IMR-90 (cell line): ENCODE measurements at regions not wholly inside any gene's neighbourhood (a gene's known extent, or its start where the extent isn't known, plus 50 kb on each side); places are given as distances from the start of the nearest gene placed in this dataset.

Experiments used
- ATAC-seq: fragments of 200-7000 bp; cut with Tn5 transposase; 2 replicates; pipeline ENCODE4 v1.9.1; 2020; ENCODE audit warnings: low read depth, mild to moderate bottlenecking, moderate library complexity
- BruUV-seq: library from RNA; stranded (reverse); fragments of 400-500 nt; replicated peaks from 2 replicates; lab custom pipeline; 2021; lab: Mats Ljungman, UMichigan
- CTCF ChIA-PET: fragments of 300-600 bp; formaldehyde crosslinking; extraction: SDS; loops from one replicate; lab custom pipeline; 2021; ENCODE audit warnings: antibody characterized with exemption; lab: Yijun Ruan, JAX
- POLR2A ChIA-PET: fragments of 300-600 bp; sonication (Branson Sonifier 250); formaldehyde crosslinking; loops from one replicate; lab custom pipeline; 2022; ENCODE audit warnings: antibody characterized with exemption; ENCODE audit not compliant: unreplicated experiment; lab: Charles Lee
- DNase-seq: peaks from one replicate; pipeline ENCODE4 v3.0.0; 2013
- H2AFZ ChIP-seq: replicated peaks from 2 replicates; pipeline ENCODE3; 2013; ENCODE audit warnings: low read length, mild to moderate bottlenecking; ENCODE audit not compliant: poor library complexity
- H2AK5ac ChIP-seq: 2 replicates; pipeline ENCODE4 v1.6.1; 2013; ENCODE audit warnings: low read depth, low read length, inconsistent platforms
- H2AK9ac ChIP-seq: replicated peaks from 2 replicates; pipeline ENCODE3; 2013; ENCODE audit warnings: mild to moderate bottlenecking, low read depth, low read length, moderate library complexity; ENCODE audit not compliant: poor library complexity
- H2BK120ac ChIP-seq: 2 replicates; pipeline ENCODE4 v1.6.1; 2013; ENCODE audit warnings: low read depth, low read length, inconsistent platforms
- H2BK15ac ChIP-seq: 3 replicates; pipeline ENCODE4 v1.6.1; 2013; ENCODE audit warnings: low read depth, low read length, inconsistent platforms
- H2BK20ac ChIP-seq: 2 replicates; pipeline ENCODE4 v1.6.1; 2013; ENCODE audit warnings: low read depth, mild to moderate bottlenecking, inconsistent platforms, low read length, moderate library complexity
- H2BK5ac ChIP-seq: 2 replicates; pipeline ENCODE4 v1.6.1; 2013; ENCODE audit warnings: mild to moderate bottlenecking, low read depth, low read length, inconsistent platforms; ENCODE audit not compliant: poor library complexity, severe bottlenecking
- H3K14ac ChIP-seq: replicated peaks from 2 replicates; pipeline ENCODE4 v1.6.1; 2013; ENCODE audit warnings: low read depth, low read length, inconsistent platforms
- H3K18ac ChIP-seq: 2 replicates; pipeline ENCODE4 v1.6.1; 2013; ENCODE audit warnings: low read depth, low read length, control low read depth
- H3K23ac ChIP-seq: 2 replicates; pipeline ENCODE4 v1.6.1; 2013; ENCODE audit warnings: low read depth, low read length, inconsistent platforms
- H3K27ac ChIP-seq: 2 replicates; pipeline ENCODE4 v1.5.1; 2013; ENCODE audit warnings: mild to moderate bottlenecking, control low read depth, low read length; ENCODE audit not compliant: insufficient read depth
- H3K27me3 ChIP-seq: 2 replicates; pipeline ENCODE4 v1.6.1; 2013; ENCODE audit warnings: low read length; ENCODE audit not compliant: control insufficient read depth, insufficient read depth
- H3K36me3 ChIP-seq: 2 replicates; pipeline ENCODE4 v1.6.1; 2013; ENCODE audit warnings: low read length, mixed read lengths; ENCODE audit not compliant: control insufficient read depth, insufficient read depth
- H3K4ac ChIP-seq: 2 replicates; pipeline ENCODE4 v1.6.1; 2013; ENCODE audit warnings: low read depth, low read length, inconsistent platforms
- H3K4me1 ChIP-seq: 2 replicates; pipeline ENCODE4 v1.6.1; 2013; ENCODE audit warnings: low read length, mixed read lengths; ENCODE audit not compliant: control insufficient read depth, insufficient read depth
- H3K4me2 ChIP-seq: 2 replicates; pipeline ENCODE4 v1.6.1; 2013; ENCODE audit warnings: low read depth, mild to moderate bottlenecking, control low read depth, low read length, moderate library complexity
- H3K4me3 ChIP-seq: 2 replicates; pipeline ENCODE4 v1.5.1; 2013; ENCODE audit warnings: low read depth, mild to moderate bottlenecking, control low read depth, low read length, moderate library complexity; ENCODE audit not compliant: insufficient read depth
- H3K56ac ChIP-seq: 2 replicates; pipeline ENCODE4 v1.6.1; 2013; ENCODE audit warnings: low read length, inconsistent platforms; ENCODE audit not compliant: insufficient read depth; ENCODE audit errors: extremely low read depth
- H3K79me1 ChIP-seq, 2 experiments: 2 replicates each; pipeline ENCODE4 v1.6.1; 2013; ENCODE audit warnings: low read length in 2 of 2, inconsistent platforms in 1 of 2, low read depth in 1 of 2
- H3K9ac ChIP-seq: 2 replicates; pipeline ENCODE4 v1.6.1; 2013; ENCODE audit warnings: low read depth, low read length, control low read depth
- H3K9me1 ChIP-seq: 2 replicates; pipeline ENCODE4 v1.6.1; 2013; ENCODE audit warnings: low read length, inconsistent platforms; ENCODE audit not compliant: insufficient read depth
- H3K9me3 ChIP-seq: 2 replicates; pipeline ENCODE4 v1.6.1; 2013; ENCODE audit warnings: low read length; ENCODE audit not compliant: control insufficient read depth, insufficient read depth
- H4K20me1 ChIP-seq: 2 replicates; pipeline ENCODE4 v1.6.1; 2013; ENCODE audit warnings: low read length, inconsistent platforms; ENCODE audit not compliant: insufficient read depth
- H4K5ac ChIP-seq: 2 replicates; pipeline ENCODE4 v1.6.1; 2013; ENCODE audit warnings: mild to moderate bottlenecking, low read depth, low read length, control low read depth
- H4K8ac ChIP-seq, 2 experiments: 2 replicates each; pipeline ENCODE4 v1.6.1; 2013; ENCODE audit warnings: low read depth in 2 of 2, low read length in 2 of 2, control low read depth in 1 of 2, inconsistent platforms in 1 of 2
- H4K91ac ChIP-seq: 2 replicates; pipeline ENCODE4 v1.6.1; 2013; ENCODE audit warnings: low read depth, low read length, inconsistent platforms; ENCODE audit not compliant: insufficient read depth
- BHLHE40 ChIP-seq: fragments of 150-350 bp; IDR thresholded peaks from 2 replicates; pipeline ENCODE4 v1.6.1; 2016; ENCODE audit warnings: mild to moderate bottlenecking, low read depth, low read length
- CHD1 ChIP-seq: IDR thresholded peaks from 2 replicates; pipeline ENCODE4 v1.6.1; 2012; ENCODE audit warnings: low read depth, low read length, improper control_type of control experiment
- SMC3 ChIP-seq: fragments of 150-350 bp; IDR thresholded peaks from 2 replicates; pipeline ENCODE4 v1.6.1; 2016; ENCODE audit warnings: low read depth, mild to moderate bottlenecking, antibody characterized with exemption, low read length, moderate library complexity
- WGBS, 2 experiments: methylation state at CpG; one replicate each; pipeline versions ENCODE4 v1.1.5 to v1.1.7; 2013; ENCODE audit warnings: missing lambda C conversion rate in 2 of 2; ENCODE audit not compliant: insufficient read length in 1 of 2; ENCODE audit errors: extremely low coverage in 2 of 2; 5-methylcytosine and 5-hydroxymethylcytosine counted together
- dilution Hi-C: fragments of 300-500 bp; cut with HindIII; formaldehyde crosslinking; loops from one replicate; pipeline ENCODE4 v1.14.3; 2018; ENCODE audit warnings: low sequenced_read_pairs; ENCODE audit not compliant: unreplicated experiment
- in situ Hi-C: fragments of 300-500 bp; cut with MboI; formaldehyde crosslinking; loops from 3 replicates; pipeline ENCODE4 v1.14.3; 2019; ENCODE audit warnings: low sequenced_read_pairs, inconsistent platforms, mixed read lengths
- intact Hi-C: fragments of 100-400 bp; cut with micrococcal nuclease; formaldehyde crosslinking; loops from 2 replicates; pipeline ENCODE4 v1.10.0; 2022

DNA sequence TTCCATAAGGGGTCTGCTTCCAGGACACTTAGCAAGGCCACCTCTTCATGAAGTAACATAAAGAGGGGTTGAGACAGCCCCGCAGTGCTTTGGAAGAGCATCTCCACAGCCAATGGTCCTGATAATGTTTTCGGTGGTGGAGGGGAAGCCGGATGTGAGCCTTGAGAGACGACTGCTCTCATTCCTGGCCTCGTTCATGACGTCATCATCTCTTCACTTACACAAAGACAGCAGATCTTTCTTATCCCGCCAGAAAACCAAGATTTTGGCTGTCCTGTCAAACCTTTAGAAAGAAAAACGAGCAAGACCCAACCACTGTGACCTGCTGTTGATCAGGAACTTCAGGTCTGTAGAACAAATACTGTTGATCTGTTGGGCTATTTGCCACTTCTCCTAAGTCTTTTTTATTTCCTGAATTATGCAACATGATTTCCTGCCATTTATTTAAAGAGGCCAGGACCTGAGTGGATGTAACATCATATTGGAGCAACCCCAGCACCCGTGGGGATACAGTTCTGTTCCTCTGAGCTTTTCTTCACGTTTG, 89.0 kb upstream of the IRX2 start:
- ATAC-seq (no peak), DNase-seq (no peak)
- intact Hi-C loops (no loop called here), dilution Hi-C loops (no loop called here), in situ Hi-C loops (no loop called here)
- Histone ChIP-seq H4K8ac (no peak overlapping the region), H3K18ac (no peak overlapping the region), H4K91ac (no peak overlapping the region), H3K14ac (no peak overlapping the region), H3K79me1 (no peaks in the 10 kb centered on the region), H2BK20ac (no peak overlapping the region), H3K27ac (no peak overlapping the region), H2AK9ac (no peak overlapping the region), H2AK5ac (no peak overlapping the region), H3K4me3 (no peak overlapping the region), H2BK5ac (no peak overlapping the region), H3K9me1 (no peaks in the 10 kb centered on the region), H3K36me3 (no peaks in the 10 kb centered on the region), H2AFZ (no peak overlapping the region), H4K5ac (no peak overlapping the region), H3K27me3 (no peaks in the 10 kb centered on the region), H2BK15ac (no peak overlapping the region), H3K4me1 (no peaks in the 10 kb centered on the region), H3K4ac (no peak overlapping the region), H4K20me1 (no peaks in the 10 kb centered on the region), H3K56ac (no peak overlapping the region), H3K9ac (no peak overlapping the region), H3K9me3 (peaks cover 15% of the 10 kb centered on the region), H3K23ac (no peak overlapping the region), H2BK120ac (no peak overlapping the region), H3K4me2 (no peak overlapping the region)
- ChIA-PET POLR2A (no interaction called here), CTCF (no interaction called here)
- WGBS, 2 experiments = no CpG with 5 or more reads among the region's 10 CpGs
- BruUV-seq = no TSS peak
- TF ChIP-seq SMC3 = no peak
- TF ChIP-seq BHLHE40 = no peak
- TF ChIP-seq CHD1 = no peak
